CD4-positive, alpha-beta T cell (primary cell): ENCODE measurements at regions not wholly inside any gene's neighbourhood (a gene's known extent, or its start where the extent isn't known, plus 50 kb on each side); places are given as distances from the start of the nearest gene placed in this dataset.
"Not testable (repeated sequence)": the region's sequence is repeated elsewhere in the genome, so short reads cannot be mapped to it uniquely, and the experiment has no call there.

Source experiments
- ATAC-seq: fragments of 200-7000 bp; cut with Tn5 transposase; one replicate; pipeline ENCODE4 v1.10.0; 2022; ENCODE audit warnings: mild to moderate bottlenecking; ENCODE audit not compliant: poor library complexity
- CTCF ChIA-PET: fragments of 350-600 bp; sonication (Branson Sonifier 250); formaldehyde crosslinking; loops from one replicate; lab custom pipeline; 2021; ENCODE audit warnings: antibody characterized with exemption, inconsistent platforms; lab: Charles Lee
- POLR2A ChIA-PET: fragments of 350-600 bp; sonication (Branson Sonifier 250); formaldehyde crosslinking; loops from one replicate; lab custom pipeline; 2021; ENCODE audit warnings: antibody characterized with exemption, inconsistent platforms; lab: Charles Lee
- DNase-seq, 14 experiments: peaks; one replicate each; pipeline ENCODE4 v3.0.0-alpha.2; 2013 to 2020; ENCODE audit warnings: mixed read lengths in 2 of 14
- H3K27ac ChIP-seq, 2 donors: one replicate each; pipeline versions ENCODE4 v1.5.1 to v1.7.0; 2013; ENCODE audit warnings: low read length in 2 of 2, low read depth in 1 of 2, mild to moderate bottlenecking in 1 of 2
- H3K27me3 ChIP-seq, 2 experiments: 1 replicate in 1 of 2; 2 replicates in 1 of 2; pipeline versions ENCODE4 v1.6.1 to v1.7.0; 2013; ENCODE audit warnings: low read length in 2 of 2, control low read depth in 1 of 2, mild to moderate bottlenecking in 1 of 2, moderate library complexity in 1 of 2; ENCODE audit not compliant: insufficient read depth in 2 of 2, control insufficient read depth in 1 of 2
- H3K36me3 ChIP-seq: one replicate; pipeline ENCODE4 v1.6.1; 2013; ENCODE audit warnings: low read length, control low read depth; ENCODE audit not compliant: insufficient read depth
- H3K4me1 ChIP-seq: one replicate; pipeline ENCODE4 v1.6.1; 2013; ENCODE audit warnings: low read length, control low read depth; ENCODE audit not compliant: insufficient read depth
- H3K4me3 ChIP-seq: one replicate; pipeline ENCODE4 v1.5.1; 2013; ENCODE audit warnings: mild to moderate bottlenecking, low read length, moderate library complexity
- H3K9me3 ChIP-seq, 2 experiments: 1 replicate in 1 of 2; 2 replicates in 1 of 2; pipeline versions ENCODE4 v1.6.1 to v1.7.0; 2013; ENCODE audit warnings: low read length in 2 of 2, mild to moderate bottlenecking in 2 of 2, control low read depth in 1 of 2, moderate library complexity in 1 of 2; ENCODE audit not compliant: control insufficient read depth in 1 of 2, insufficient read depth in 1 of 2
- H3K27ac Mint-ChIP-seq: one replicate; pipeline ENCODE4 v1.8.0; 2020; ENCODE audit warnings: mixed read lengths
- H3K27me3 Mint-ChIP-seq: one replicate; pipeline ENCODE4 v1.8.0; 2021; ENCODE audit warnings: mixed read lengths
- H3K36me3 Mint-ChIP-seq: one replicate; pipeline ENCODE4 v1.8.0; 2021; ENCODE audit warnings: low read depth, mixed read lengths
- H3K4me1 Mint-ChIP-seq: one replicate; pipeline ENCODE4 v1.8.0; 2021; ENCODE audit warnings: low read depth, mixed read lengths
- H3K4me3 Mint-ChIP-seq: one replicate; pipeline ENCODE4 v1.8.0; 2020; ENCODE audit warnings: mild to moderate bottlenecking, mixed read lengths
- H3K9me3 Mint-ChIP-seq: one replicate; pipeline ENCODE4 v1.8.0; 2020; ENCODE audit warnings: mixed read lengths
- intact Hi-C, 2 experiments: fragments of 100-400 bp; cut with DNase I in 1 of 2; cut with micrococcal nuclease in 1 of 2; formaldehyde crosslinking; loops; one replicate each; pipeline versions ENCODE4 v1.15.1 to v1.9.0; 2023 to 2025; cut with DNase I, micrococcal nuclease
- TF ChIP-seq, protein P1 (sequence below): fragments of 200-600 bp; IDR thresholded peaks from one replicate; pipeline ENCODE4 v1.8.0; 2022; ENCODE audit warnings: antibody characterized with exemption, mild to moderate bottlenecking

DNA sequence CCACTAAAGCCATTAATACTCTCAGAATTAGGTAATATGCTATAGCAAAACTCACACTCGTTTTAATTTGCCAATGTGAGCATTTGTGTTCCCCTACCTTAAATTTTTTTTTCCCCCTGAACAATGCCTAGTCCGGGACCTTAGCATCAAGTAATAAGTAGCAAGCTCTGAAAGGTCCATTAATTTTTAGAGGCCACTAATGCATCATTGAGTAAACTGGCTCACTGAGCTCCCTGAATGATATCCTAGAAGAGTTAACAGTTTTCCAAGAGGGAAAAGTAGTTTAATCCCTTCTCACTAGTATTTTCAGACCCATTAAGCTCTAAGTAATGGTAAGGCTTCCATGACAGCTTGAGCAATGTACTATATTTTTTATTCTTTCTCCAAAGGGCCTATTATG is 242.2 kb downstream of the MAT2B start:
- Histone ChIP-seq H3K27me3 (no peaks in the 10 kb centered on the region), H3K27ac (no peak overlapping the region), H3K36me3 (no peaks in the 10 kb centered on the region), H3K9me3 (no peaks in the 10 kb centered on the region), H3K4me3 (no peak overlapping the region), H3K4me1 (no peaks in the 10 kb centered on the region)
- no peak overlapping the region for H3K27ac Mint-ChIP-seq
- DNase-seq (no peak), ATAC-seq (no peak)
- H3K9me3 Mint-ChIP-seq = peaks cover 11% of the 10 kb centered on the region
- POLR2A ChIA-PET = no interaction called here
- TF ChIP-seq, protein P1, sequence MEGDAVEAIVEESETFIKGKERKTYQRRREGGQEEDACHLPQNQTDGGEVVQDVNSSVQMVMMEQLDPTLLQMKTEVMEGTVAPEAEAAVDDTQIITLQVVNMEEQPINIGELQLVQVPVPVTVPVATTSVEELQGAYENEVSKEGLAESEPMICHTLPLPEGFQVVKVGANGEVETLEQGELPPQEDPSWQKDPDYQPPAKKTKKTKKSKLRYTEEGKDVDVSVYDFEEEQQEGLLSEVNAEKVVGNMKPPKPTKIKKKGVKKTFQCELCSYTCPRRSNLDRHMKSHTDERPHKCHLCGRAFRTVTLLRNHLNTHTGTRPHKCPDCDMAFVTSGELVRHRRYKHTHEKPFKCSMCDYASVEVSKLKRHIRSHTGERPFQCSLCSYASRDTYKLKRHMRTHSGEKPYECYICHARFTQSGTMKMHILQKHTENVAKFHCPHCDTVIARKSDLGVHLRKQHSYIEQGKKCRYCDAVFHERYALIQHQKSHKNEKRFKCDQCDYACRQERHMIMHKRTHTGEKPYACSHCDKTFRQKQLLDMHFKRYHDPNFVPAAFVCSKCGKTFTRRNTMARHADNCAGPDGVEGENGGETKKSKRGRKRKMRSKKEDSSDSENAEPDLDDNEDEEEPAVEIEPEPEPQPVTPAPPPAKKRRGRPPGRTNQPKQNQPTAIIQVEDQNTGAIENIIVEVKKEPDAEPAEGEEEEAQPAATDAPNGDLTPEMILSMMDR = no peak
- H3K36me3 Mint-ChIP-seq = no peaks in the 10 kb centered on the region
- H3K4me1 Mint-ChIP-seq = no peaks in the 10 kb centered on the region
- intact Hi-C loops = no loop called here
- H3K27me3 Mint-ChIP-seq = no peaks in the 10 kb centered on the region
- CTCF ChIA-PET = no interaction called here
- no peak overlapping the region for H3K4me3 Mint-ChIP-seq

- DNase-seq (no peak), ATAC-seq (no peak)
- Mint-ChIP-seq H3K27ac (no peak overlapping the region), H3K27me3 (no peaks in the 10 kb centered on the region), H3K4me1 (no peaks in the 10 kb centered on the region), H3K36me3 (no peaks in the 10 kb centered on the region), H3K4me3 (no peak overlapping the region), H3K9me3 (peaks cover 12% of the 10 kb centered on the region)
- Histone ChIP-seq H3K27ac (no peak overlapping the region), H3K27me3 (no peaks in the 10 kb centered on the region), H3K36me3 (no peaks in the 10 kb centered on the region), H3K9me3 (no peaks in the 10 kb centered on the region), H3K4me1 (no peaks in the 10 kb centered on the region), H3K4me3 (no peak overlapping the region)
- POLR2A ChIA-PET = no interaction called here
- intact Hi-C loops = no loop called here
- TF ChIP-seq, protein P1 = no peak
- CTCF ChIA-PET = no interaction called here
Observed at GRCh38 chr5:163748934-163749333, 243.5 kb downstream of the MAT2B start.

DNA sequence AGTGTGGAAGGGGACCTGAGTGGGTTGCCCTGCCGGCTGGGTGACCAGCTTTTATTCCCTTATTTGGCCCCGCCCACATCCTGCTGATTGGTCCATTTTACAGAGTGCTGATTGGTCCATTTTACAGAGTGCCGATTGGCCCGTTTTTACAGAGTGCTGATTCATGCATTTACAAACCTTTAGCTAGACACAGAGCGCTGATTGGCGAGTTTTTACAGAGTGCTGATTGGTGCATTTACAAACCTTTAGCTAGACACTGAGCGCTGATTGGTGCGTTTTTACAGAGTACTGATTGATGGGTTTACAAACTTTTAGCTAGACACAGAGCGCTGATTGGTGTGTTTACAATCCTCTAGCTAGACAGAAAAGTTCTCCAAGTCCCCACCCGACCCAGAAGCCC is 245.0 kb downstream of the MAT2B start:
- H3K9me3 Mint-ChIP-seq = peaks cover 12% of the 10 kb centered on the region
- H3K27me3 ChIP-seq, ATAC-seq, H3K36me3 ChIP-seq, H3K9me3 ChIP-seq, intact Hi-C loops, H3K27me3 Mint-ChIP-seq, H3K27ac Mint-ChIP-seq, H3K4me1 Mint-ChIP-seq, POLR2A ChIA-PET, H3K36me3 Mint-ChIP-seq, H3K27ac ChIP-seq, DNase-seq, H3K4me3 ChIP-seq, H3K4me1 ChIP-seq, H3K4me3 Mint-ChIP-seq, CTCF ChIA-PET: not testable (repeated sequence)

GRCh38 chr5:163755505-163755904 is 250.1 kb downstream of the MAT2B start:
- Mint-ChIP-seq H3K4me1 (no peaks in the 10 kb centered on the region), H3K27ac (no peak overlapping the region), H3K36me3 (no peaks in the 10 kb centered on the region), H3K27me3 (no peaks in the 10 kb centered on the region), H3K9me3 (peaks cover 9% of the 10 kb centered on the region), H3K4me3 (no peak overlapping the region)
- intact Hi-C loops = no loop called here
- TF ChIP-seq, protein P1 = no peak
- Histone ChIP-seq H3K9me3 (no peaks in the 10 kb centered on the region), H3K27me3 (no peaks in the 10 kb centered on the region), H3K27ac (no peak overlapping the region), H3K4me1 (no peaks in the 10 kb centered on the region), H3K4me3 (no peak overlapping the region), H3K36me3 (no peaks in the 10 kb centered on the region)
- POLR2A ChIA-PET = no interaction called here
- CTCF ChIA-PET = no interaction called here
- ATAC-seq (no peak), DNase-seq (no peak)
